Caco-2 (cell line): ENCODE measurements at regions not wholly inside any gene's neighbourhood (a gene's known extent, or its start where the extent isn't known, plus 50 kb on each side); places are given as distances from the start of the nearest gene placed in this dataset.

Experiments used
- BruUV-seq: library from RNA; stranded (reverse); fragments of 400-500 nt; replicated peaks from 2 replicates; lab custom pipeline; 2021; lab: Mats Ljungman, UMichigan
- CTCF ChIA-PET: fragments of 300-600 bp; sonication (Branson Sonifier 250); formaldehyde crosslinking; loops from one replicate; lab custom pipeline; 2022; ENCODE audit warnings: antibody characterized with exemption; lab: Charles Lee
- POLR2A ChIA-PET: fragments of 300-600 bp; sonication (Branson Sonifier 250); formaldehyde crosslinking; loops from one replicate; lab custom pipeline; 2022; ENCODE audit warnings: antibody characterized with exemption; lab: Charles Lee
- DNase-seq, 2 experiments: peaks; one replicate each; pipeline versions ENCODE4 v3.0.0 to v3.0.0-alpha.2; 2020 to 2022
- H3K27me3 ChIP-seq: replicated peaks from 2 replicates; pipeline ENCODE4 v1.6.0; 2011; ENCODE audit warnings: low read length; ENCODE audit not compliant: control insufficient read depth, insufficient read depth
- H3K36me3 ChIP-seq: 2 replicates; pipeline ENCODE4 v1.5.1; 2011; ENCODE audit warnings: low read length; ENCODE audit not compliant: control insufficient read depth, insufficient read depth
- H3K4me1 ChIP-seq: fragments of 250-450 bp; sonication (Bioruptor Pico); 2 replicates; pipeline ENCODE4 v1.5.1; 2020; ENCODE audit warnings: mild to moderate bottlenecking
- H3K4me3 ChIP-seq: 2 replicates; pipeline ENCODE4 v1.5.1; 2011; ENCODE audit warnings: low read depth, mild to moderate bottlenecking, control low read depth, low read length
- H3K9me3 ChIP-seq: fragments of 250-450 bp; sonication (Bioruptor Pico); 2 replicates; pipeline ENCODE4 v1.5.1; 2020; ENCODE audit warnings: mild to moderate bottlenecking, moderate library complexity
- H3K27ac Mint-ChIP-seq: one replicate; pipeline ENCODE4 v1.8.0; 2022; ENCODE audit warnings: mixed read lengths; ENCODE audit not compliant: unreplicated experiment
- H3K27me3 Mint-ChIP-seq: one replicate; pipeline ENCODE4 v1.8.0; 2022; ENCODE audit warnings: mixed read lengths; ENCODE audit not compliant: insufficient read depth, unreplicated experiment
- H3K36me3 Mint-ChIP-seq: one replicate; pipeline ENCODE4 v1.8.0; 2022; ENCODE audit warnings: mild to moderate bottlenecking, mixed read lengths; ENCODE audit not compliant: insufficient read depth, unreplicated experiment
- H3K4me1 Mint-ChIP-seq: one replicate; pipeline ENCODE4 v1.8.0; 2022; ENCODE audit warnings: low read depth, mixed read lengths; ENCODE audit not compliant: unreplicated experiment
- H3K4me3 Mint-ChIP-seq: one replicate; pipeline ENCODE4 v1.8.0; 2022; ENCODE audit warnings: mild to moderate bottlenecking, moderate library complexity, mixed read lengths; ENCODE audit not compliant: unreplicated experiment
- H3K9me3 Mint-ChIP-seq: one replicate; pipeline ENCODE4 v1.8.0; 2022; ENCODE audit warnings: mixed read lengths; ENCODE audit not compliant: unreplicated experiment
- CTCF ChIP-seq, 2 experiments: fragments of 200-600 bp in 1 of 2; IDR thresholded peaks; 1 replicate in 1 of 2; 2 replicates in 1 of 2; pipeline versions ENCODE4 v1.5.1 to v1.8.0; 2011 to 2022; ENCODE audit warnings: antibody characterized with exemption in 1 of 2, control low read depth in 1 of 2, inconsistent platforms in 1 of 2, low read depth in 1 of 2, low read length in 1 of 2, mild to moderate bottlenecking in 1 of 2, moderate library complexity in 1 of 2; ENCODE audit not compliant: insufficient read depth in 1 of 2, severe bottlenecking in 1 of 2, unreplicated experiment in 1 of 2
- intact Hi-C: fragments of 100-400 bp; cut with micrococcal nuclease; formaldehyde crosslinking; loops from one replicate; pipeline ENCODE4 v1.10.0; 2022; ENCODE audit not compliant: unreplicated experiment

DNA sequence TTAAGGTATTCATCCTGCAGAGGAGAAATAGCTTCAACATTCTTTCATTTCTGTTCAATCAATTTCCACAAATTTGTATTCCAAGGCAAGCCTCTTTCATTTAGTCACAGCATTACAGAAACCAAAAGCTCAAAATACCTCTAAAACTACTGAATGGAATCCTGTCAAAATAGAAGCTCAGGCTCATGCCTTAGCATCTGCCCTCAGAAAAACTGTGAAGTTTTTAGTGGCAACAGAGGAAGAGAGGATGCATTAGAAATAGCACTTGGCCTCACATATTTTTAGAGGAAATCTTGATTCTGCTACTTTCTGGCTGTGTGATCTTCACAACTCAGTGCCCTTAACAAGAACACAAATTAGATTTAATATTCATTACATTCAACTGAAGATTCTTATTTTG, 69.1 kb upstream of the GALNT13 start:
- Mint-ChIP-seq H3K4me1 (no peaks in the 10 kb centered on the region), H3K27ac (no peak overlapping the region)
- no peaks in the 10 kb centered on the region for H3K36me3 ChIP-seq

GRCh38 chr2:153808679-153809078, 63.0 kb upstream of the GALNT13 start:
- H3K27me3 Mint-ChIP-seq, result no peaks in the 10 kb centered on the region
- H3K36me3 ChIP-seq, result no peaks in the 10 kb centered on the region
- BruUV-seq, result no TSS peak
- H3K4me1 ChIP-seq, result peaks cover 6% of the 10 kb centered on the region
- CTCF ChIA-PET, result no interaction called here
- POLR2A ChIA-PET, result no interaction called here
- H3K4me1 Mint-ChIP-seq, result peaks cover 6% of the 10 kb centered on the region
- no peak overlapping the region for H3K27ac Mint-ChIP-seq
- H3K36me3 Mint-ChIP-seq, result no peaks in the 10 kb centered on the region
- no peaks in the 10 kb centered on the region for H3K9me3 Mint-ChIP-seq
- H3K4me3 ChIP-seq, result no peak overlapping the region
- TF ChIP-seq CTCF (IDR thresholded peaks at IDR 0.05; ENCODE audit: insufficient read depth in 1 of 2, low read depth in 1 of 2, low read length in 1 of 2, severe bottlenecking in 1 of 2, unreplicated experiment in 1 of 2), result no peak
- intact Hi-C loops, result no loop called here
- H3K27me3 ChIP-seq, result no peaks in the 10 kb centered on the region
- H3K9me3 ChIP-seq, result no peaks in the 10 kb centered on the region
- no peak for DNase-seq
- H3K4me3 Mint-ChIP-seq, result no peak overlapping the region

More for the DNA sequence above, 69.1 kb upstream of the GALNT13 start:
- no peaks in the 10 kb centered on the region for H3K36me3 Mint-ChIP-seq
- intact Hi-C loops, result no loop called here
- no peak for DNase-seq
- Histone ChIP-seq H3K9me3 (no peaks in the 10 kb centered on the region), H3K27me3 (no peaks in the 10 kb centered on the region), H3K4me3 (no peak overlapping the region), H3K4me1 (no peaks in the 10 kb centered on the region)
- CTCF ChIA-PET, result no interaction called here
- BruUV-seq, result no TSS peak
- no peaks in the 10 kb centered on the region for H3K27me3 Mint-ChIP-seq
- POLR2A ChIA-PET, result no interaction called here
- H3K9me3 Mint-ChIP-seq, result no peaks in the 10 kb centered on the region
- no peak for TF ChIP-seq CTCF (IDR thresholded peaks at IDR 0.05; ENCODE audit: insufficient read depth in 1 of 2, low read depth in 1 of 2, low read length in 1 of 2, severe bottlenecking in 1 of 2, unreplicated experiment in 1 of 2)
- no peak overlapping the region for H3K4me3 Mint-ChIP-seq

- Mint-ChIP-seq H3K27ac (no peak overlapping the region), H3K9me3 (no peaks in the 10 kb centered on the region), H3K4me3 (no peak overlapping the region), H3K27me3 (no peaks in the 10 kb centered on the region), H3K36me3 (no peaks in the 10 kb centered on the region), H3K4me1 (peaks cover 6% of the 10 kb centered on the region)
- H3K27me3 ChIP-seq, result no peaks in the 10 kb centered on the region
- H3K4me1 ChIP-seq, result peaks cover 6% of the 10 kb centered on the region
- no TSS peak for BruUV-seq
- H3K36me3 ChIP-seq, result no peaks in the 10 kb centered on the region
- intact Hi-C loops, result no loop called here
- no peak for DNase-seq
- TF ChIP-seq CTCF (IDR thresholded peaks at IDR 0.05; ENCODE audit: insufficient read depth in 1 of 2, low read depth in 1 of 2, low read length in 1 of 2, severe bottlenecking in 1 of 2, unreplicated experiment in 1 of 2), result no peak
- no peaks in the 10 kb centered on the region for H3K9me3 ChIP-seq
- no peak overlapping the region for H3K4me3 ChIP-seq
- POLR2A ChIA-PET, result no interaction called here
- CTCF ChIA-PET, result no interaction called here
Measured at GRCh38 chr2:153811516-153811915, 60.2 kb upstream of the GALNT13 start.
